OCI-LY3 (cell line): ENCODE measurements at regions not wholly inside any gene's neighbourhood (a gene's known extent, or its start where the extent isn't known, plus 50 kb on each side); places are given as distances from the start of the nearest gene placed in this dataset.

Experiments used
- H2AFZ ChIP-seq: fragments of 200-600, 300-600 bp; shearing (Covaris generic); 2 replicates; pipeline ENCODE4 v1.6.0; 2014; ENCODE audit warnings: antibody characterized with exemption, low read depth, low read length
- H3K27ac ChIP-seq: fragments of 200-600, 300-600 bp; sonication (generic); 2 replicates; pipeline ENCODE4 v1.5.1; 2014; ENCODE audit warnings: mild to moderate bottlenecking, low read length, moderate library complexity, mixed read lengths
- H3K27me3 ChIP-seq: fragments of 200-600, 300-600 bp; sonication (generic); 2 replicates; pipeline ENCODE4 v1.6.1; 2014; ENCODE audit warnings: low read depth, low read length, mixed read lengths
- H3K36me3 ChIP-seq: fragments of 200-600, 300-600 bp; sonication (generic); replicated peaks from 2 replicates; pipeline ENCODE3; 2014; ENCODE audit warnings: low read depth, low read length, mixed read lengths
- H3K4me1 ChIP-seq: fragments of 300-600, 200-600 bp; sonication (generic); 2 replicates; pipeline ENCODE4 v1.6.1; 2014; ENCODE audit warnings: low read length, mixed read lengths
- H3K4me2 ChIP-seq: fragments of 200-600, 300-600 bp; sonication (generic); 2 replicates; pipeline ENCODE4 v1.6.1; 2014; ENCODE audit warnings: low read length, mixed read lengths
- H3K4me3 ChIP-seq: fragments of 300-600, 200-600 bp; sonication (generic); 2 replicates; pipeline ENCODE4 v1.5.1; 2014; ENCODE audit warnings: antibody characterized with exemption, mild to moderate bottlenecking, low read length, moderate library complexity
- H3K79me2 ChIP-seq: fragments of 300-600, 200-600 bp; shearing (Covaris generic); 2 replicates; pipeline ENCODE4 v1.6.1; 2014; ENCODE audit warnings: mild to moderate bottlenecking, low read length, mixed read lengths
- H3K9ac ChIP-seq: fragments of 300-600, 200-600 bp; shearing (Covaris generic); 2 replicates; pipeline ENCODE4 v1.6.0; 2014; ENCODE audit warnings: mild to moderate bottlenecking, low read length, moderate library complexity
- H3K9me3 ChIP-seq: fragments of 200-600, 300-600 bp; shearing (Covaris generic); 2 replicates; pipeline ENCODE4 v1.6.1; 2014; ENCODE audit warnings: low read length, mixed read lengths; ENCODE audit not compliant: insufficient read depth
- H4K20me1 ChIP-seq: fragments of 200-600, 300-600 bp; sonication (generic); 2 replicates; pipeline ENCODE4 v1.6.1; 2016; ENCODE audit warnings: low read length, mixed read lengths; ENCODE audit not compliant: insufficient read depth
- EZH2phosphoT487 ChIP-seq: fragments of 200-600 bp; shearing (Covaris generic); IDR thresholded peaks from 2 replicates; pipeline ENCODE4 v1.6.1; 2018; ENCODE audit warnings: antibody characterized with exemption, mixed run types, low read depth
- TF ChIP-seq, protein P1 (sequence below): fragments of 200-600, 300-600 bp; sonication (generic); IDR thresholded peaks from 2 replicates; pipeline ENCODE4 v1.5.1; 2014; ENCODE audit warnings: antibody characterized with exemption, low read length, low read depth

DNA sequence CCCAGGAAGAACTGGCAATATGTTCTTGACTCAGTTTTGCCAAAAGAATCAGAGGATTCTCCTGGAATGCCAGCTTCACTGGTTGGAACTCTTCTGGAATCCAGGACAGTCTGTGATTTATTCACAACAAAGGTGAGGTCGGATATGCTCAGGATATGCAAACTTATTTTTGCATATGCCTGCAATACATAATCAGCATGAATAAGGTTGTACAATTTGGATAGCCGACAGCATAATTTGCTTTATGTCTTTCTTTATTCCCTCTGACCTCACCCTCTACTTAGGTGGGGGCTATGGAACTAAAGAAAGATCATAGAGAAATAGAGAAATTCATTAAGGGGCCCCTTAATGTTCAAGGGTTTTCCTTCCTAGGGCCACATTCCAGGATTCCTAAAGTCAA lies 57.6 kb upstream of the AKR1E2 start:
- Histone ChIP-seq H3K9ac (no peak overlapping the region), H3K27me3 (no peaks in the 10 kb centered on the region), H3K4me2 (no peak overlapping the region), H3K79me2 (no peaks in the 10 kb centered on the region), H3K4me1 (peaks cover 12% of the 10 kb centered on the region), H3K27ac (no peak overlapping the region), H2AFZ (no peak overlapping the region), H3K9me3 (no peaks in the 10 kb centered on the region), H4K20me1 (no peaks in the 10 kb centered on the region), H3K4me3 (no peak overlapping the region), H3K36me3 (no peaks in the 10 kb centered on the region)
- no peak for TF ChIP-seq EZH2phosphoT487
- TF ChIP-seq, protein P1, sequence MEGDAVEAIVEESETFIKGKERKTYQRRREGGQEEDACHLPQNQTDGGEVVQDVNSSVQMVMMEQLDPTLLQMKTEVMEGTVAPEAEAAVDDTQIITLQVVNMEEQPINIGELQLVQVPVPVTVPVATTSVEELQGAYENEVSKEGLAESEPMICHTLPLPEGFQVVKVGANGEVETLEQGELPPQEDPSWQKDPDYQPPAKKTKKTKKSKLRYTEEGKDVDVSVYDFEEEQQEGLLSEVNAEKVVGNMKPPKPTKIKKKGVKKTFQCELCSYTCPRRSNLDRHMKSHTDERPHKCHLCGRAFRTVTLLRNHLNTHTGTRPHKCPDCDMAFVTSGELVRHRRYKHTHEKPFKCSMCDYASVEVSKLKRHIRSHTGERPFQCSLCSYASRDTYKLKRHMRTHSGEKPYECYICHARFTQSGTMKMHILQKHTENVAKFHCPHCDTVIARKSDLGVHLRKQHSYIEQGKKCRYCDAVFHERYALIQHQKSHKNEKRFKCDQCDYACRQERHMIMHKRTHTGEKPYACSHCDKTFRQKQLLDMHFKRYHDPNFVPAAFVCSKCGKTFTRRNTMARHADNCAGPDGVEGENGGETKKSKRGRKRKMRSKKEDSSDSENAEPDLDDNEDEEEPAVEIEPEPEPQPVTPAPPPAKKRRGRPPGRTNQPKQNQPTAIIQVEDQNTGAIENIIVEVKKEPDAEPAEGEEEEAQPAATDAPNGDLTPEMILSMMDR, result no peak

DNA sequence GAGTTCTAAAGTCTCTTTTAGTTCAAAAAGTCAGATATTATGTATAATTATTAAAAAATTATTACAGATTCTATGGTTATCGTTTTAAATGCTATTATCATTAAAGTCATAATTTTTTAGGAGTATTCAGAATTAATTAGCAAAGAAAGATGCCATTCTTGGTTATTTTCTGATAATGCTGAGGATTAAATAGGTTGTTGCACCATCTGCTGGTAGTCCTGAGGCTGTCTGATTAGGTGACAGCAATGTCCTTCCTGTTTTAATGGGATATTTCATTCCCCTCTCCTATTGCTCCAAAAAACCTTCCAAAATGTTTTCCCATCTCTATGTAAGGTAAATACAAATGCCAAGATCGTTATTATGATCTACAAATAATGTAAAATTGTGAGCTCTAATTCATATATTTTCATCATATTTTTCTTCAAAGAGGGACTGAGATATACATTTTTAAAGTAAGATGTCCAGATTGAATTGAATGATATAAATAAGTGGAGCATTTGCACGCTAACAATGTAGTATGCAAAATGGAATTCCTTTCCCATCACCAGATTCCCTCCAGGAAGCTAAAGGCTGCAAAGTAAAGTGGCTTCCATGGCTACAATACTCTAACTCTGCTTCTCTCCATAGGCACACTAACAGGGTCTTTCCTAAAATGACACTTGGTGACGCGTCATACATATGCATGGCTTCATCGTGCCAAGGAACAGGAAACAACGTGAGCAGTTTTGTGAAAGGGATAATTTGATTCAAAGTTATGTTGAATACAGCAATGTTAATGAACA lies 58.8 kb upstream of the AKR1E2 start:
- H3K9ac ChIP-seq, result no peak overlapping the region
- no peaks in the 10 kb centered on the region for H4K20me1 ChIP-seq
- no peaks in the 10 kb centered on the region for H3K36me3 ChIP-seq
- H2AFZ ChIP-seq, result no peak overlapping the region
- H3K79me2 ChIP-seq, result no peaks in the 10 kb centered on the region
- H3K27me3 ChIP-seq, result no peaks in the 10 kb centered on the region
- no peak for TF ChIP-seq EZH2phosphoT487
- TF ChIP-seq, protein P1, result peak; percentile 69
- peaks cover 18% of the 10 kb centered on the region for H3K4me1 ChIP-seq
- H3K4me2 ChIP-seq, result no peak overlapping the region
- no peak overlapping the region for H3K4me3 ChIP-seq
- no peak overlapping the region for H3K27ac ChIP-seq
- no peaks in the 10 kb centered on the region for H3K9me3 ChIP-seq

DNA sequence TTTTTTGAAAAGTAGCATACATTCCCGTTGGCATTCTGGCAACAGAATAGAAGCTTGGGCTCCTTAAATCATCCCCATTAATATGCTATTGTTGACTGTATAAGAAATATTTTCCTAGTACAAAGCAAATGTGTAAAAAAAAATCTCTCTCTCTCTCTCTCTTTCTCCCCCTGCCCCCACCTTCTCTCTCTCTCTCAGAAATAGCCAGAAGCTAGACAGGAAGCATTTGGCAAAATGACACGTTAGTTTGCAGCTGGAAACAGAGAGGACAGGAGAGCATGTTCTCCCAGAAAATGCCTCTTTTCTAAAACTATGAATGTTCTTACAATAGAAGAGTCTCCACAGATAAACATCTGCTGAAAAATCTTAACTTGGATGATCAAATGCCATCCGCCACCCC lies 59.6 kb upstream of the AKR1E2 start:
- H3K9ac ChIP-seq, result no peak overlapping the region
- peaks cover 18% of the 10 kb centered on the region for H3K4me1 ChIP-seq
- no peaks in the 10 kb centered on the region for H3K36me3 ChIP-seq
- H3K27me3 ChIP-seq, result no peaks in the 10 kb centered on the region
- H3K79me2 ChIP-seq, result no peaks in the 10 kb centered on the region
- H2AFZ ChIP-seq, result no peak overlapping the region
- TF ChIP-seq, protein P1, result no peak
- no peak for TF ChIP-seq EZH2phosphoT487
- H3K27ac ChIP-seq, result no peak overlapping the region
- no peak overlapping the region for H3K4me3 ChIP-seq
- H4K20me1 ChIP-seq, result no peaks in the 10 kb centered on the region
- H3K4me2 ChIP-seq, result no peak overlapping the region
- H3K9me3 ChIP-seq, result no peaks in the 10 kb centered on the region

DNA sequence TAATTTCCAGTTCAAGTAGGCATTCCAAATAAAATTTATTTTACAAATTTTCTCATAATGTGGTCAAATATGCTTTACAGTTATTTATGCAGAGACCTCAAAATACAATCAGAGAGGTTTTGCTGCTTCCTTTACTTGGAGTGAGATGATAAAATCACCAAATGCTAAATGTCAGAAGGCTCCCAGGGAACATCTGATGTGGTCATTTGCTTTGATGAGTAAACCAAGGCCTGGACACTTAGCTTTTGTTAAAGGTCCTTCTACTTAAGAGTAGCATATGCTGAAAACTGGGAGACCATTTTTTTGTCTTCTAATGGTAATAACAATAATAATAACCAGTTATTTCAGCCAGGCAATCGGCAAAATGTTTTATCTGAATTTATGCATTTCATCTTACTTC lies 60.6 kb upstream of the AKR1E2 start:
- no peak for TF ChIP-seq EZH2phosphoT487
- H2AFZ ChIP-seq, result no peak overlapping the region
- no peak overlapping the region for H3K27ac ChIP-seq
- H3K4me2 ChIP-seq, result no peak overlapping the region
- H3K79me2 ChIP-seq, result no peaks in the 10 kb centered on the region
- no peak overlapping the region for H3K9ac ChIP-seq
- no peaks in the 10 kb centered on the region for H3K9me3 ChIP-seq
- no peaks in the 10 kb centered on the region for H3K36me3 ChIP-seq
- no peaks in the 10 kb centered on the region for H3K27me3 ChIP-seq
- peaks cover 18% of the 10 kb centered on the region for H3K4me1 ChIP-seq
- H4K20me1 ChIP-seq, result no peaks in the 10 kb centered on the region
- H3K4me3 ChIP-seq, result no peak overlapping the region
